ENCODE measurements at regions not wholly inside any gene's neighbourhood (a gene's known extent, or its start where the extent isn't known, plus 50 kb on each side); places are given as distances from the start of the nearest gene placed in this dataset.

GRCh38 chr1:30406996-30407864 lies 316.2 kb downstream of the MATN1 start:
- no peak for DNase-seq (ENCODE audit: low read depth in 2 of 2)

- no peak for DNase-seq (ENCODE audit: low read depth in 2 of 2)
Observed at GRCh38 chr1:30405631-30406212, 317.7 kb downstream of the MATN1 start.

- DNase-seq (ENCODE audit: low read depth in 2 of 2), result no peak
Observed at GRCh38 chr1:30405081-30405480, 318.3 kb downstream of the MATN1 start.

GRCh38 chr1:30404341-30404740 lies 319.0 kb downstream of the MATN1 start:
- no peak for DNase-seq (ENCODE audit: low read depth in 2 of 2)

GRCh38 chr1:30403726-30404125 lies 319.7 kb downstream of the MATN1 start:
- DNase-seq (ENCODE audit: low read depth in 2 of 2), result no peak

- no peak for DNase-seq (ENCODE audit: low read depth in 2 of 2)
Observed at GRCh38 chr1:30403061-30403645, 320.2 kb downstream of the MATN1 start.

GRCh38 chr1:30402031-30402430 lies 321.4 kb downstream of the MATN1 start:
- DNase-seq (ENCODE audit: low read depth in 2 of 2), result no peak

GRCh38 chr1:30400507-30400906 lies 322.9 kb downstream of the MATN1 start:
- no peak for DNase-seq (ENCODE audit: low read depth in 2 of 2)

- no peak for DNase-seq (ENCODE audit: low read depth in 2 of 2)
Observed at GRCh38 chr1:30399026-30399425, 324.4 kb downstream of the MATN1 start.

GRCh38 chr1:30397576-30397975 lies 325.8 kb downstream of the MATN1 start:
- DNase-seq (ENCODE audit: low read depth in 2 of 2), result no peak

- no peak for DNase-seq (ENCODE audit: low read depth in 2 of 2)
Observed at GRCh38 chr1:30395631-30396030, 327.8 kb downstream of the MATN1 start.

- no peak for DNase-seq (ENCODE audit: low read depth in 2 of 2)
Observed at GRCh38 chr1:30388386-30388785, 335.0 kb downstream of the MATN1 start.

GRCh38 chr1:30386156-30386926 lies 337.0 kb downstream of the MATN1 start:
- no peak for DNase-seq (ENCODE audit: low read depth in 2 of 2)

- DNase-seq (ENCODE audit: low read depth in 2 of 2), result no peak
Observed at GRCh38 chr1:30385246-30385995, 338.0 kb downstream of the MATN1 start.

- DNase-seq (ENCODE audit: low read depth in 2 of 2), result no peak
Observed at GRCh38 chr1:30384286-30385245, 338.8 kb downstream of the MATN1 start.

- DNase-seq (ENCODE audit: low read depth in 2 of 2), result no peak
Observed at GRCh38 chr1:30383221-30383711, 340.1 kb downstream of the MATN1 start.

- no peak for DNase-seq (ENCODE audit: low read depth in 2 of 2)
Observed at GRCh38 chr1:30382496-30382895, 340.9 kb downstream of the MATN1 start.

GRCh38 chr1:30381671-30382365 lies 341.6 kb downstream of the MATN1 start:
- DNase-seq (ENCODE audit: low read depth in 2 of 2), result no peak

GRCh38 chr1:30381266-30381665 lies 342.1 kb downstream of the MATN1 start:
- DNase-seq (ENCODE audit: low read depth in 2 of 2), result no peak

- DNase-seq (ENCODE audit: low read depth in 2 of 2), result no peak
Observed at GRCh38 chr1:30380625-30380984, 342.8 kb downstream of the MATN1 start.
